ENCODE measurements at regions not wholly inside any gene's neighbourhood (a gene's known extent, or its start where the extent isn't known, plus 50 kb on each side); places are given as distances from the start of the nearest gene placed in this dataset.
A peak's percentile ranks its signal among the peaks of the same experiment; 100 is the strongest.

DNA sequence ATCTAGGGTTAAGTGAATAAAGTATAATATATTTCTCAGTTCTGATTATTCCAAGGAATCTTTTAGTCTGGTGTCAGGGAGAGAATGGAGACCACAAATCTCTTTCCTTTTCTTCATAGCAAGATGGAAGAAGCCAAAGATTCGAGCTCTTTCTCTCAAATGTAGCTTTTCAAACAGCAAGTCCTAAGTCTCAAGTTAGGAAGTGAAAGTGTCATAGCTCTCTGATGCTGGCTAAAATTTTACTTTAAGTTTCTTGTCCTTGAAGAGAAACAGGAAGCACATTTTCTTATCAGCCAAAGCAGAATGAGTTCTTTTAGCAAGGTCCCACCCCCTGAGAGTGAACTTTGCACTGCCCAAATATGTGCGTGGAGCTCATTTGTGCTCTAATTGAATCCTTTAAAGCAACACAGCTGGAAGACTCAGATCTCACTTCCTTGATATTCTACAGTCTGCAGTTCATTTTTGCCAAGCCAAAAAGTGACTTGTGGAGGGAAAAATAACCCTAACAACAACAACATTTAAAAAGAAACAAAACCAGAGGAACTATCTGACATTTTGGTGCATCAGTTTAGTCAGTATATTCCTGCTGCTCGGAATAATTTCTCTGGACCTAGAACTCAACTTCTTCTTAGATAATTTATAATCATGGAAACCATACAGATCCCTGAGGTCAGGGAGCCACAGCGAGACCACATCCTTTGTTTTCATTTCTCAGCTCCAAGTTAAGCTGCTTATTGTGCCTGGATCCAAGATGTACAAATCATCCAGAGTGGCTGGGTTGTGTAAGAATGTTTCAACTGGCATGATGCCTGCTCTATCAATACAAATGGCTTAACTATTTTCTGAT is 238.7 kb upstream of the P2RY1 start (continued):
- TF ChIP-seq, protein P1, sequence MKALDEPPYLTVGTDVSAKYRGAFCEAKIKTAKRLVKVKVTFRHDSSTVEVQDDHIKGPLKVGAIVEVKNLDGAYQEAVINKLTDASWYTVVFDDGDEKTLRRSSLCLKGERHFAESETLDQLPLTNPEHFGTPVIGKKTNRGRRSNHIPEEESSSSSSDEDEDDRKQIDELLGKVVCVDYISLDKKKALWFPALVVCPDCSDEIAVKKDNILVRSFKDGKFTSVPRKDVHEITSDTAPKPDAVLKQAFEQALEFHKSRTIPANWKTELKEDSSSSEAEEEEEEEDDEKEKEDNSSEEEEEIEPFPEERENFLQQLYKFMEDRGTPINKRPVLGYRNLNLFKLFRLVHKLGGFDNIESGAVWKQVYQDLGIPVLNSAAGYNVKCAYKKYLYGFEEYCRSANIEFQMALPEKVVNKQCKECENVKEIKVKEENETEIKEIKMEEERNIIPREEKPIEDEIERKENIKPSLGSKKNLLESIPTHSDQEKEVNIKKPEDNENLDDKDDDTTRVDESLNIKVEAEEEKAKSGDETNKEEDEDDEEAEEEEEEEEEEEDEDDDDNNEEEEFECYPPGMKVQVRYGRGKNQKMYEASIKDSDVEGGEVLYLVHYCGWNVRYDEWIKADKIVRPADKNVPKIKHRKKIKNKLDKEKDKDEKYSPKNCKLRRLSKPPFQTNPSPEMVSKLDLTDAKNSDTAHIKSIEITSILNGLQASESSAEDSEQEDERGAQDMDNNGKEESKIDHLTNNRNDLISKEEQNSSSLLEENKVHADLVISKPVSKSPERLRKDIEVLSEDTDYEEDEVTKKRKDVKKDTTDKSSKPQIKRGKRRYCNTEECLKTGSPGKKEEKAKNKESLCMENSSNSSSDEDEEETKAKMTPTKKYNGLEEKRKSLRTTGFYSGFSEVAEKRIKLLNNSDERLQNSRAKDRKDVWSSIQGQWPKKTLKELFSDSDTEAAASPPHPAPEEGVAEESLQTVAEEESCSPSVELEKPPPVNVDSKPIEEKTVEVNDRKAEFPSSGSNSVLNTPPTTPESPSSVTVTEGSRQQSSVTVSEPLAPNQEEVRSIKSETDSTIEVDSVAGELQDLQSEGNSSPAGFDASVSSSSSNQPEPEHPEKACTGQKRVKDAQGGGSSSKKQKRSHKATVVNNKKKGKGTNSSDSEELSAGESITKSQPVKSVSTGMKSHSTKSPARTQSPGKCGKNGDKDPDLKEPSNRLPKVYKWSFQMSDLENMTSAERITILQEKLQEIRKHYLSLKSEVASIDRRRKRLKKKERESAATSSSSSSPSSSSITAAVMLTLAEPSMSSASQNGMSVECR (CRISPR knock-in tag; IDR thresholded peaks at IDR 0.05) = no peak
- TF ChIP-seq ZBTB1 (CRISPR knock-in tag; IDR thresholded peaks at IDR 0.05; ENCODE audit: borderline replicate concordance, low read depth) (no peak), ZNF232 (CRISPR knock-in tag; IDR thresholded peaks at IDR 0.05) (no peak), ZFP30 (CRISPR knock-in tag; IDR thresholded peaks at IDR 0.05; ENCODE audit: borderline replicate concordance) (no peak), CC2D1A (IDR thresholded peaks at IDR 0.05) (peak; percentile 58), RBFOX2 (IDR thresholded peaks at IDR 0.05; ENCODE audit: low read depth, low read length) (peak; percentile 44), SMARCC2 (IDR thresholded peaks at IDR 0.05; ENCODE audit: low read depth) (0 out of 2 replicates have a peak, but pooled peaks have one; percentile 49), SRSF1 (IDR thresholded peaks at IDR 0.05; ENCODE audit: low read depth, low read length) (no peak), ZNF124 (CRISPR knock-in tag; IDR thresholded peaks at IDR 0.05) (no peak), NFIC (IDR thresholded peaks at IDR 0.05) (no peak), RCOR1 (IDR thresholded peaks at IDR 0.05; ENCODE audit: borderline replicate concordance in 1 of 2, low read depth in 2 of 2, low read length in 2 of 2) (no peak), MAFF (IDR thresholded peaks at IDR 0.05; ENCODE audit: low read length) (no peak), CBX5 (IDR thresholded peaks at IDR 0.05; ENCODE audit: borderline replicate concordance, low read depth) (no peak), DNMT1 (IDR thresholded peaks at IDR 0.05) (no peak), THRAP3 (IDR thresholded peaks at IDR 0.05; ENCODE audit: borderline replicate concordance) (no peak), SUPT5H (IDR thresholded peaks at IDR 0.05) (no peak), HEY1 (CRISPR knock-in tag; IDR thresholded peaks at IDR 0.05; ENCODE audit: borderline replicate concordance) (no peak)
- TF ChIP-seq, protein P2, sequence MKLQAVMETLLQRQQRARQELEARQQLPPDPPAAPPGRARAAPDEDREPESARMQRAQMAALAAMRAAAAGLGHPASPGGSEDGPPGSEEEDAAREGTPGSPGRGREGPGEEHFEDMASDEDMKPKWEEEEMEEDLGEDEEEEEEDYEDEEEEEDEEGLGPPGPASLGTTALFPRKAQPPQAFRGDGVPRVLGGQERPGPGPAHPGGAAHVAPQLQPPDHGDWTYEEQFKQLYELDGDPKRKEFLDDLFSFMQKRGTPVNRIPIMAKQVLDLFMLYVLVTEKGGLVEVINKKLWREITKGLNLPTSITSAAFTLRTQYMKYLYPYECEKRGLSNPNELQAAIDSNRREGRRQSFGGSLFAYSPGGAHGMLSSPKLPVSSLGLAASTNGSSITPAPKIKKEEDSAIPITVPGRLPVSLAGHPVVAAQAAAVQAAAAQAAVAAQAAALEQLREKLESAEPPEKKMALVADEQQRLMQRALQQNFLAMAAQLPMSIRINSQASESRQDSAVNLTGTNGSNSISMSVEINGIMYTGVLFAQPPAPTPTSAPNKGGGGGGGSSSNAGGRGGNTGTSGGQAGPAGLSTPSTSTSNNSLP (IDR thresholded peaks at IDR 0.05; ENCODE audit: borderline replicate concordance, low read depth, low read length) = no peak
- TF ChIP-seq, protein P3, sequence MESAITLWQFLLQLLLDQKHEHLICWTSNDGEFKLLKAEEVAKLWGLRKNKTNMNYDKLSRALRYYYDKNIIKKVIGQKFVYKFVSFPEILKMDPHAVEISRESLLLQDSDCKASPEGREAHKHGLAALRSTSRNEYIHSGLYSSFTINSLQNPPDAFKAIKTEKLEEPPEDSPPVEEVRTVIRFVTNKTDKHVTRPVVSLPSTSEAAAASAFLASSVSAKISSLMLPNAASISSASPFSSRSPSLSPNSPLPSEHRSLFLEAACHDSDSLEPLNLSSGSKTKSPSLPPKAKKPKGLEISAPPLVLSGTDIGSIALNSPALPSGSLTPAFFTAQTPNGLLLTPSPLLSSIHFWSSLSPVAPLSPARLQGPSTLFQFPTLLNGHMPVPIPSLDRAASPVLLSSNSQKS (CRISPR knock-in tag; IDR thresholded peaks at IDR 0.05) = no peak

All from K562 (cell line).